NCI-H1092 (cell line): ENCODE measurements at regions not wholly inside any gene's neighbourhood (a gene's known extent, or its start where the extent isn't known, plus 50 kb on each side); places are given as distances from the start of the nearest gene placed in this dataset.
"Not testable (repeated sequence)": the region's sequence is repeated elsewhere in the genome, so short reads cannot be mapped to it uniquely, and the experiment has no call there.

Experiments
- DNase-seq: peaks from one replicate; lab custom pipeline; 2025; lab: John Stamatoyannopoulos, UW

DNA sequence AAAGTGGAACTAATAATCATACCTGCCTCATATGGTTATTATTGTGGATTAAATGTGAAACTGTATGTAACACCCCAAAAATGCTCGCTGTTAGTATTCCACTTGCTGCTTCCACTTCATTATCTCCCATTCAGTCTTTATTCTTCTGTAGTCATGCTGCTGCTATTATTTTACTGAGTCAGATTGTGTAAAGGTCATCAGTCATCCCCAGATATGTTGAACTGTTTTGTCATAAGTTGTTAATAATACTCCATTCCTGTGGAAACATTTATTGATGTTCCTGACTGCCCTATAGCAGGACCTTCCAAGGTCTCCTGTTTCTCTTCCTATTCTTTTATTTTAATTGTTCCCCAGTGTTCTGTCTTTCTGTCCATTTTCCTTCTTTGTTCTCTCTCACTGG is 1148.3 kb downstream of the EPHA7 start:
- DNase-seq: no peak

DNA sequence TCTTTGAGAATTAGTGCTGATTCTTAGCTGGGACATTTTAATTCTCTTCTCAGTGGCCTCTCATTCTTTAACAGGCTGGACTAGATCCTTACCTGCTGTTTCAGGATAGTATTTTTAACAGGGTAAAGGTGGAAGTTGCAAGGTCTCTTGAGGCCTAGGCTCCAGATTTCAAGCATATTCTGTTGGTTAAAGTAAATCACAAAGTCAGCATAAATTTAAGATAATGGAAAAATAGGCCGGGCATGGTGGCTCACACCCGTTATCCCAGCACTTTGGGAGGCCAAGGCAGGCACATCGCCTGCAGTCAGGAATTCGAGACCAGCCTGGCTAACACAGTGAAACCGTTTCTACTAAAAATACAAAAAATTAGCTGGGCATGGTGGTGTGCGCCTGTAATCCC is 1149.0 kb downstream of the EPHA7 start:
- DNase-seq: no peak

DNA sequence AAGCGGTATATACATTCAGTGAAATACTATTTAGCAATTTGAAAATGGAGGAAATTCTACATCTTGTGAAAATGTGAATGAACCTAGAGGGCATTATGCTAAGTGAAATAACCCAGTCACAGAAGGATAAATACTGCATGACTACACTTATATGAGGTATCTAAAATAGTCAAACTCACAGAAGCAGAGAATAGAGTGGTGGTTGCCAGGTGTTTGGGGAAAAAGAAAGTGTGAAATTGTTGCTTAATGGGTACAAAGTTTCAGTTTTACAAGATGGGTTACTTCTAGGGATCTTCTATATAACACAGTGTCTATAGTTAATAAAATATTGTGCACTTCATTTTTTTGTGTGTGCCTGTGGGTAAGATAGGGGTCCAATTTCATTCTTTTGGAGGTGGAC is 1152.0 kb downstream of the EPHA7 start:
- no peak for DNase-seq

GRCh38 chr6:92263864-92264263 is 1155.5 kb downstream of the EPHA7 start:
- DNase-seq: no peak

- no peak for DNase-seq
These were observed 1160.2 kb downstream of the EPHA7 start for GRCh38 chr6:92259171-92259570.

DNA sequence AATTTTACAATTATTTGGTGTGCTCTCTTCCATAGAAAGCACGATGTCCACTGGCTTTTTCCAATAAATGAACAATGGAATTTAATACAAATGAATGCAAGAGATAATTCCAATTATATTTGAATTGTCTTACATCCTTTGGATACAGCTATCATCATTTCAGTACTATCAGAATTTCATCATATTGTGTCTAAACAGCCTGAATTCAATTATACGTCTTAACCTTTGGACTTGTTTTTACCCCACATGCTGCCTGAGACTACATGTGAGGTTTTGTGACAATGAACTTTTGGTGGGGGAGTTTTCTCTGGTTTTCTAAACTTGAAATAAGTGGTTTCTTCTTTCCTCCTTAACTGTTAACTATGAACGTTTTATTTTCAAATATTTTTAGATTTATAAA is 1176.0 kb downstream of the EPHA7 start:
- DNase-seq: no peak

DNA sequence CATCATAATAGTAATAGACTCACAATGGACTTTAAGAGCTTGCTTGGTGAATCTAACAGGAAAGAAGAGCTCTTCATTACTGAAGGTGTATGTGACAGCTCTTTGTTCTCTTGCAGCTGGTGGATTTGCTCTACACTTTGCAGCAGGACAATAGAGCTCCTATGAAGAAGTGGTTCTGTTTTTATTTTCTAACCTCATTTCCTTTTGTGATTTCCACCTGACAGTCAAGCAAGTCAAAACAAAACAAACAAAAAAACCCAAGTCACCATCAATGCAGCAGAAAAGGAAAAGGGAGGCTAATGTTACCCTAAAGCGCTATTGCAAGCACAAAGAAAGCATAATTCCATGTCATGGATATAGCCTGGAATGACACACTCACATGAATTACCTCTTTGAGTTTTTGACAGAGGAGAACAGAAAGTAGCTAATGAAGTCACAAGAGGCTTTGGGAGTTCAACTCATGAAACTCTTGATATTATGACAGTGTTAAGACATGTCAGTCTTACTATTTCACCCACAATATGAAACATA is 1188.1 kb downstream of the EPHA7 start:
- DNase-seq: peak; percentile 13

DNA sequence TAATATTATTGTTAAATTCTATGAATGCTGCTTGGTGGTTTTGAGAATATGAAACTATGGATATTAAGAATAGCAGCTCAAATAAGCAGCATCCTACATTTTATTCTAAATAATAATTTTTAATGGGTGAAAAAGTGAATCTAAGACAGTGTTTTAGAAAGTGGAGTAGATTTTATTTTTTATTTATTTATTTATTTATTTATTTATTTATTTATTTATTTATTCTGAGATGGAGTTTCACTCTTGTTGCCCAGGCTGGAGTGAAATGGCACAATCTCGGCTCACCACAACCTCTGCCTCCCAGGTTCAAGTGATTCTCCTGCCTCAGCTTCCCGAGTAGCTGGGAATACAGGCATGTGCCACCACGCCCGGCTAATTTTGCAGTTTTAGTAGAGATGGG is 1199.4 kb downstream of the EPHA7 start:
- not testable (repeated sequence) for DNase-seq

GRCh38 chr6:92216717-92217116 is 1202.6 kb downstream of the EPHA7 start:
- DNase-seq: no peak

DNA sequence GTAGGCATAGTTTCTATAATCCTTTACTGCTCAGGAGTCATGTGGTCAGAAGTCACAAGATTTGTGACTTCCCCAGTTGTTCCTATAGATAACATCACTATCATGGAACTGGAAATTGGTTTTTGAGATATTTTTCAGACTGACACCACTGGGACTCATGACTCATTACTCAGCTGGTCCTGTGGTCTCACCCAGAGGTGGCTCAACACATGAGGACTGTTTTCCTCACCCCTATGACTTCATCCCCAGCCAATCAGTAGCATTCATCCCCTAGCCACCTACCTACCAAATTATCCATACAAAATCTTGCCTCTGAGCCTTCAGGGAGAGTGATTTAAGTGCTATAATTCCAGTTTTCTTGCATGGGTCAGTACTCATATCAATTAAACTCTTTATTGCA is 1217.7 kb downstream of the EPHA7 start:
- DNase-seq: no peak

DNA sequence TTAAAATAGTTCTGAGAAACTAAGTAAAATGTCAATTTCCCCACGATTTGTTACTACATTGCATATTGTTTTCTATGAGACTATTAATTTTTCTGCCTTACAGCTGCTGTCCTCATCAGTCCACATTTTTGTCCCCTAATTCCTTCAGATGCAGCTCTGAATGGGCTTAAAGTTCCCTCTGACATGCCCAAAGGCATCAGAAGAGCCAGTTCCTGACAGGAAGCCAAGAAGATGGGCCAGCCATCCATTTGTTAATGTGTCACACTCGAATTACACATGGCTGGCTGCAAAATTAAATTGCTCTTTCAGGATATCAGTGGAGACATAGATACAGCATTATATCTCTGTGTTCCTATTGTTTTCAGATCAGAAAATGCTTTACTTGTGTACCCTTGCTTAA is 1223.0 kb downstream of the EPHA7 start:
- no peak for DNase-seq

- no peak for DNase-seq
These were observed 1223.6 kb downstream of the EPHA7 start for GRCh38 chr6:92195796-92196195.

DNA sequence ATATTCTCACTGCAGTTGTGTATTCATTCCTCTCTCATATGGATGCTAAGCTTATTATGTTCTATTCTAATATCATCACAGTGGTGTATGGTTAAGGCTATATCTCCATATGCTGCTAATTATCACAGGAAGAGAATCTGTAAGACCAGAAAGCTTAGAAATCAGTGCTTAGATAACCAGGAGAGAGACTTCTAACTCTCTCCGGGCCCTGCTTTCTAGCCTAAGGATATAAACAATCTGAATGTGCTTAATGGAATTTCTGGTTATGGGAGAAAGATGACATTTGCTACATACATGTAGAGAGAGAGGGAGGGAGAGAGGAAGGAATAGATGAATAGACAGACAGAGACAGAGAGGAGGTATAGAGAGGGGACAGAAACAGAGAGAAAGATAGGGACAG is 1231.3 kb downstream of the EPHA7 start:
- no peak for DNase-seq

- no peak for DNase-seq
These were observed 1234.4 kb downstream of the EPHA7 start for GRCh38 chr6:92184933-92185332.

- DNase-seq: no peak
These were observed 1238.0 kb downstream of the EPHA7 start for GRCh38 chr6:92181347-92181746.

- no peak for DNase-seq
These were observed 1239.3 kb downstream of the EPHA7 start for GRCh38 chr6:92180090-92180489.

GRCh38 chr6:92176666-92177065 is 1242.7 kb downstream of the EPHA7 start:
- DNase-seq: no peak

DNA sequence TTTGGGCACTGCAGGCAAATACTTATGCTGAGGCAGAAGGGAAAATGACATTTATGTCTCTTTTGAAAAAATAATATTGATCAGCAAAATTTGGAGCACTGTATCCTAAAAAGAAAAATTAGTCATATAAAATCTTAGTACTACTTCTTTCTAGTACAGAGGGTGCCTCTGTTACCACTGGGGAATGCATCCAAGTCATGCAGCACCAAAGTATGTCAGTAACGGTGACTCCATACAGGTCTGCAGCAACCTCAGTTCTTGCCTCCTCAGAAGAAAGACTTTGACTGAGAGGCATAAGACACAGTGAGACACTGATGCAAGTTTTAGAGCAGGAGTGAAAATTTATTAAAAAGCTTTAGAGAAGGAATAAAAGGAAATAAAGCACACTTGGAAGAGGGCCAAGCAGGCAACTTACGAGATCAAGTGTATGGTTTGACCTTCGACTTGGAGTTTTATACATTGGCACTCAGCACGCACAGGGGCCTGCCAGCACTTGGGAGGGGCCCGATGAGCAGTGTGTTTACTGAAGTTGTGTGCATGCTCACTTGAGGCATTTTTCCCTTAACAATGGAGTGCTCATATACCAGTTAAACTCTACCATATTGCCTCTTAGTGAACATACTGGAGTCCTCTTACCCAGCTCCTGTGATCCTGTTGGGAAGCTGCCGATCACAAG is 1244.8 kb downstream of the EPHA7 start:
- DNase-seq: no peak

DNA sequence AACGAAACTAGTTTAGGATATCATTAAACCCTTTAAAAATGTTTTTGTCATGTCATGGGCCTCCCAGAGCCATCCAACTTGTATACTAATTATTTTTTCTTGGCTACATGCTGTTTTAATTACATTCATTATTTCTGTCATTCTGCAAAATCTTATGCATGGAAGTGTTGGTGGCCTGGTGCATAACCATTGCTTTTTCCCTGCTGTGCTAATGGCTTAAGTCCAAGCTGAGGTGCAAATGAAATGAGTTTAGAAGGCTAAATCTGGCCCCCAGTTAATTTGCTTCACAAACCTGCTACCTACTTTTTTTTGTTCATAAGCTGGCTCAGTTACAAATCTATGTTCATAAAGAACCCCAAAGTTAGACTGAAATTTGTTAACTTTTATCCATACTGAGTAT is 1249.9 kb downstream of the EPHA7 start:
- no peak for DNase-seq

- no peak for DNase-seq
These were observed 1252.7 kb downstream of the EPHA7 start for GRCh38 chr6:92166666-92167065.

- DNase-seq: no peak
These were observed 1257.4 kb downstream of the EPHA7 start for GRCh38 chr6:92161953-92162352.

- DNase-seq: no peak
These were observed 1259.1 kb downstream of the EPHA7 start for GRCh38 chr6:92160226-92160625.

DNA sequence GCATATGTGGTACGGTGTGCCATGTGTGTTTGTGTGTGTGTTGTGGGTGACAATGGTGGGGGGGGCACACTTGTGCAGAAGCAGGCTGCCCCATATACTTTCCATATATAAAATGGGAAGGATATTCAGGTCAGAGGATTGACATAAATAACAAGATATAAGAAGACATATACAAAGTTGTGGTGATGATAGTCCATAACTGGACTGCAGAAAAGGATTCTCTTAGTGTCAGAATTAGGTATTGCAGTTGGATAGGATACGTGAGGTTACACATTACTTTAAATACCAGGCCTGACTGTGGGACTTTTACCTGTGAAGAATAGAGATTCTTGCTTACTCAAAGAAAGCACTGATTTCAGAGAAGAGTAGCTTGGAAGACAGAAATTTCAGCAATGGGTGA is 1260.3 kb downstream of the EPHA7 start:
- no peak for DNase-seq

GRCh38 chr6:92150553-92150952 is 1268.8 kb downstream of the EPHA7 start:
- no peak for DNase-seq
